NB4 (cell line): ENCODE measurements at regions not wholly inside any gene's neighbourhood (a gene's known extent, or its start where the extent isn't known, plus 50 kb on each side); places are given as distances from the start of the nearest gene placed in this dataset.

Source experiments
- DNase-seq: peaks from one replicate; pipeline ENCODE4 v3.0.0; 2010; ENCODE audit warnings: low read depth
- H3K4me3 ChIP-seq: one replicate; pipeline ENCODE4 v1.5.1; 2011; ENCODE audit warnings: mild to moderate bottlenecking, low read depth, low read length, moderate library complexity
- CTCF ChIP-seq: IDR thresholded peaks from one replicate; pipeline ENCODE4 v1.5.1; 2012; ENCODE audit warnings: low read depth, low read length
- MAX ChIP-seq: IDR thresholded peaks from 2 replicates; pipeline ENCODE4 v1.6.1; 2011; ENCODE audit warnings: low read depth, low read length
- MYC ChIP-seq: IDR thresholded peaks from 2 replicates; pipeline ENCODE4 v1.6.1; 2011; ENCODE audit warnings: low read depth, low read length
- POLR2A ChIP-seq: IDR thresholded peaks from 2 replicates; pipeline ENCODE4 v1.6.1; 2011; ENCODE audit warnings: mild to moderate bottlenecking; ENCODE audit not compliant: insufficient read length; ENCODE audit errors: extremely low read depth

GRCh38 chr9:107404736-107405135 is 84.8 kb downstream of the KLF4 start:
- DNase-seq, result no peak
- no peak overlapping the region for H3K4me3 ChIP-seq
- TF ChIP-seq CTCF, result no peak
- no peak for TF ChIP-seq POLR2A
- TF ChIP-seq MAX, result no peak
- no peak for TF ChIP-seq MYC

- no peak for DNase-seq
- TF ChIP-seq MYC (no peak), CTCF (no peak), MAX (no peak), POLR2A (no peak)
These were observed 85.4 kb downstream of the KLF4 start for GRCh38 chr9:107404161-107404560.

GRCh38 chr9:107397076-107398044 is 92.2 kb downstream of the KLF4 start:
- TF ChIP-seq MYC, result no peak
- TF ChIP-seq MAX, result no peak
- TF ChIP-seq CTCF, result no peak
- TF ChIP-seq POLR2A, result no peak
- DNase-seq, result peak; percentile 6
- no peak overlapping the region for H3K4me3 ChIP-seq

More at GRCh38 chr9:107404161-107404560, 85.4 kb downstream of the KLF4 start:
- H3K4me3 ChIP-seq, result no peak overlapping the region

- TF ChIP-seq POLR2A (no peak), CTCF (no peak), MAX (no peak), MYC (no peak)
- no peak overlapping the region for H3K4me3 ChIP-seq
- DNase-seq, result no peak
These were observed 95.3 kb downstream of the KLF4 start for GRCh38 chr9:107394264-107394663.

GRCh38 chr9:107390778-107391177 is 98.8 kb downstream of the KLF4 start:
- DNase-seq, result no peak
- H3K4me3 ChIP-seq, result no peak overlapping the region
- no peak for TF ChIP-seq MAX
- TF ChIP-seq CTCF, result no peak
- TF ChIP-seq MYC, result no peak
- no peak for TF ChIP-seq POLR2A
